Hepatocyte (in vitro differentiated cells): ENCODE measurements at regions not wholly inside any gene's neighbourhood (a gene's known extent, or its start where the extent isn't known, plus 50 kb on each side); places are given as distances from the start of the nearest gene placed in this dataset.

Experiments used
- EZH2 ChIP-seq: fragments of 200-600 bp; sonication (generic); IDR thresholded peaks from 2 replicates; pipeline ENCODE4 v1.6.1; 2016; ENCODE audit warnings: antibody characterized with exemption, mild to moderate bottlenecking, borderline replicate concordance
- TF ChIP-seq, protein P1 (sequence below): fragments of 200-600 bp; sonication (generic); IDR thresholded peaks from 2 replicates; pipeline ENCODE4 v1.5.1; 2016; ENCODE audit warnings: antibody characterized with exemption, mild to moderate bottlenecking; ENCODE audit not compliant: poor library complexity

DNA sequence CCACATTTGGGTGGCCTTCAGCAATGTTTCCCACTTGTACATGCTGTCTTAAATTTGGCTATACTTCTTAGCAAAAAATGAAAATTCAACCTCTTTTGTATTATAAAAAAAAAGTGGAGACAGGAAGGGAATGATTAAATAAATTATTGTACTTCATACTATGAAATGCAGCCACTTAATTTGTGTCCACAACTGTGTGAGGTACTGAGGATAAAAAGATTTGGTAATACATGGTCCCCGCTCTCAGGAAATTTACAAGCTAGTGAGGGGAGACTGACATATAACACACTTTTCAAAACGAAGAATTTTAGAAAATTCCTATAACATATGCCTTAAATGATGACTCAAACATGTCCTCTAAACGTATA is 105.0 kb downstream of the HNRNPD start:
- TF ChIP-seq, protein P1, sequence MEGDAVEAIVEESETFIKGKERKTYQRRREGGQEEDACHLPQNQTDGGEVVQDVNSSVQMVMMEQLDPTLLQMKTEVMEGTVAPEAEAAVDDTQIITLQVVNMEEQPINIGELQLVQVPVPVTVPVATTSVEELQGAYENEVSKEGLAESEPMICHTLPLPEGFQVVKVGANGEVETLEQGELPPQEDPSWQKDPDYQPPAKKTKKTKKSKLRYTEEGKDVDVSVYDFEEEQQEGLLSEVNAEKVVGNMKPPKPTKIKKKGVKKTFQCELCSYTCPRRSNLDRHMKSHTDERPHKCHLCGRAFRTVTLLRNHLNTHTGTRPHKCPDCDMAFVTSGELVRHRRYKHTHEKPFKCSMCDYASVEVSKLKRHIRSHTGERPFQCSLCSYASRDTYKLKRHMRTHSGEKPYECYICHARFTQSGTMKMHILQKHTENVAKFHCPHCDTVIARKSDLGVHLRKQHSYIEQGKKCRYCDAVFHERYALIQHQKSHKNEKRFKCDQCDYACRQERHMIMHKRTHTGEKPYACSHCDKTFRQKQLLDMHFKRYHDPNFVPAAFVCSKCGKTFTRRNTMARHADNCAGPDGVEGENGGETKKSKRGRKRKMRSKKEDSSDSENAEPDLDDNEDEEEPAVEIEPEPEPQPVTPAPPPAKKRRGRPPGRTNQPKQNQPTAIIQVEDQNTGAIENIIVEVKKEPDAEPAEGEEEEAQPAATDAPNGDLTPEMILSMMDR, result no peak
- TF ChIP-seq EZH2, result no peak
